ENCODE measurements at regions not wholly inside any gene's neighbourhood (a gene's known extent, or its start where the extent isn't known, plus 50 kb on each side); places are given as distances from the start of the nearest gene placed in this dataset.

GRCh38 chr5:20087299-20087698, 99.3 kb upstream of the CDH18 start (continued):
- no peak for TF ChIP-seq IRF3 (IDR thresholded peaks at IDR 0.05; ENCODE audit: low read depth, low read length)
- no peak for TF ChIP-seq CTCF (IDR thresholded peaks at IDR 0.05)

GRCh38 chr5:20077186-20077585, 89.2 kb upstream of the CDH18 start:
- Histone ChIP-seq H3K4me2 (no peak overlapping the region), H2AFZ (ENCODE audit: low read depth) (no peak overlapping the region), H3K36me3 (replicated peaks in 1 of 2; ENCODE audit: control insufficient read depth in 1 of 2, insufficient read depth in 2 of 2, low read length in 1 of 2) (no peaks in the 10 kb centered on the region), H3K4me1 (ENCODE audit: control insufficient read depth in 1 of 2, insufficient read depth in 2 of 2, low read depth in 1 of 2, low read length in 1 of 2) (no peaks in the 10 kb centered on the region), H3K4me3 (ENCODE audit: low read depth in 2 of 2, low read length in 1 of 2) (no peak overlapping the region), H3K27me3 (ENCODE audit: insufficient read depth) (no peaks in the 10 kb centered on the region), H3K79me2 (ENCODE audit: insufficient read depth) (no peaks in the 10 kb centered on the region), H3K27ac (ENCODE audit: low read depth in 2 of 2, low read length in 1 of 2) (no peak overlapping the region), H3K9ac (no peak overlapping the region), H3F3A (replicated peaks; ENCODE audit: insufficient read depth) (no peaks in the 10 kb centered on the region), H3K9me3 (no peaks in the 10 kb centered on the region), H4K20me1 (ENCODE audit: insufficient read depth) (no peaks in the 10 kb centered on the region), H3K9me2 (no peaks in the 10 kb centered on the region)
- ChIA-PET CTCF (no interaction called here), POLR2A (no interaction called here)
- no peak for DNase-seq
- 32% methylated on average over 2 of the region's 2 CpGs for WGBS (ENCODE audit: low lambda C conversion rate)
- TF ChIP-seq USF1 (IDR thresholded peaks at IDR 0.05; ENCODE audit: borderline replicate concordance, low read depth) (no peak), MAX (IDR thresholded peaks at IDR 0.05; ENCODE audit: low read depth) (no peak), MEF2A (IDR thresholded peaks at IDR 0.05; ENCODE audit: borderline replicate concordance, low read depth) (no peak)

DNA sequence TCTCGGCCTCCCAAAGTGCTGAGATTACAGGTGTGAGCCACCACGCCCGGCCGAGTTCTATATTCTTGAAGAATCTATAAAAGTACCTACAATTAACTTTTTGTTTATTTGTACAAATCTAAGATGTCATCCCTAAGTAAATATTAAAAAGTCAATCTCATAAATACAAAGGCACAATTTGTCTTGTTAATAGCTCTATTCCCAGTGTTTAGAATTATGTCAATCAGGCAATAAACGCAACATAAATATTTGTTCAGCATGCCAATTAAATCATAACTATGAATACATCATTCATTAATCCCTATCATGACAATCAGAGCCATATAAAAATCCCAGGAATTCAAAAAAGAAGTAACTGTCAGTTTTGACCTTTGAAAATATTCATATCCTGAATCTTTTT, 68.9 kb upstream of the CDH18 start:
- H3K79me2 ChIP-seq (ENCODE audit: insufficient read depth) = no peaks in the 10 kb centered on the region
- 51% methylated on average over 5 of the region's 5 CpGs for WGBS (ENCODE audit: low lambda C conversion rate)
- no peak overlapping the region for H3K27ac ChIP-seq (ENCODE audit: low read depth in 2 of 2, low read length in 1 of 2)
- CTCF ChIA-PET = no interaction called here
- H3K9me3 ChIP-seq = no peaks in the 10 kb centered on the region
- POLR2A ChIA-PET = no interaction called here
- no peaks in the 10 kb centered on the region for H4K20me1 ChIP-seq (ENCODE audit: insufficient read depth)
- H2AFZ ChIP-seq (ENCODE audit: low read depth) = no peak overlapping the region
- no peak overlapping the region for H3K4me3 ChIP-seq (ENCODE audit: low read depth in 2 of 2, low read length in 1 of 2)
- H3K9me2 ChIP-seq = no peaks in the 10 kb centered on the region
- no peak overlapping the region for H3K9ac ChIP-seq
- no peaks in the 10 kb centered on the region for H3K27me3 ChIP-seq (ENCODE audit: insufficient read depth)
- no peak for TF ChIP-seq GATA2 (CRISPR knock-in tag; IDR thresholded peaks at IDR 0.05)
- no peak for TF ChIP-seq TCF12 (IDR thresholded peaks at IDR 0.05)
- DNase-seq = no peak
- H3K4me1 ChIP-seq (ENCODE audit: control insufficient read depth in 1 of 2, insufficient read depth in 2 of 2, low read depth in 1 of 2, low read length in 1 of 2) = no peaks in the 10 kb centered on the region
- no peak overlapping the region for H3K4me2 ChIP-seq
- H3F3A ChIP-seq (replicated peaks; ENCODE audit: insufficient read depth) = no peaks in the 10 kb centered on the region
- no peaks in the 10 kb centered on the region for H3K36me3 ChIP-seq (replicated peaks in 1 of 2; ENCODE audit: control insufficient read depth in 1 of 2, insufficient read depth in 2 of 2, low read length in 1 of 2)
